Dermis microvascular lymphatic vessel endothelial cell (primary cell): ENCODE measurements at regions not wholly inside any gene's neighbourhood (a gene's known extent, or its start where the extent isn't known, plus 50 kb on each side); places are given as distances from the start of the nearest gene placed in this dataset.

Source experiments
- DNase-seq, 2 donors: peaks; one replicate each; pipeline versions ENCODE4 v3.0.0 to v3.0.0-alpha.2; 2010; ENCODE audit warnings: low read depth in 2 of 2

- no peak for DNase-seq
Observed at GRCh38 chr14:73800970-73801515, 50.6 kb upstream of the PTGR2 start.

GRCh38 chr14:73797543-73798265, 53.9 kb upstream of the PTGR2 start:
- DNase-seq: no peak

GRCh38 chr14:73796893-73797542, 54.6 kb upstream of the PTGR2 start:
- DNase-seq: no peak

GRCh38 chr14:73796415-73796814, 55.2 kb upstream of the PTGR2 start:
- no peak for DNase-seq

- DNase-seq: no peak
Observed at GRCh38 chr14:73795974-73796373, 55.7 kb upstream of the PTGR2 start.

- DNase-seq: no peak
Observed at GRCh38 chr14:73795466-73795865, 56.2 kb upstream of the PTGR2 start.

- no peak for DNase-seq
Observed at GRCh38 chr14:73794146-73794545, 57.5 kb upstream of the PTGR2 start.

- DNase-seq: no peak
Observed at GRCh38 chr14:73792481-73792880, 59.1 kb upstream of the PTGR2 start.

- DNase-seq: peak; percentile 96 to 98
Observed at GRCh38 chr14:73789989-73790581, 61.5 kb upstream of the PTGR2 start.

- no peak for DNase-seq
Observed at GRCh38 chr14:73788701-73789551, 62.7 kb upstream of the PTGR2 start.

GRCh38 chr14:73788317-73788598, 63.4 kb upstream of the PTGR2 start:
- peak; percentile 39 to 59 for DNase-seq

- peak in 1 of 2 donors; percentile 31 for DNase-seq
Observed at GRCh38 chr14:73787486-73788316, 63.9 kb upstream of the PTGR2 start.

- peak in 1 of 2 donors; percentile 66 for DNase-seq
Observed at GRCh38 chr14:73786636-73787485, 64.8 kb upstream of the PTGR2 start.

- DNase-seq: peak; percentile 86 to 89
Observed at GRCh38 chr14:73785834-73786635, 65.6 kb upstream of the PTGR2 start.

- DNase-seq: peak in 1 of 2 donors; percentile 54
Observed at GRCh38 chr14:73785336-73785833, 66.2 kb upstream of the PTGR2 start.

GRCh38 chr14:73784988-73785313, 66.7 kb upstream of the PTGR2 start:
- no peak for DNase-seq

GRCh38 chr14:73784181-73784987, 67.2 kb upstream of the PTGR2 start:
- no peak for DNase-seq

- no peak for DNase-seq
Observed at GRCh38 chr14:73783107-73783727, 68.4 kb upstream of the PTGR2 start.
